H1 (cell line): ENCODE measurements at regions not wholly inside any gene's neighbourhood (a gene's known extent, or its start where the extent isn't known, plus 50 kb on each side); places are given as distances from the start of the nearest gene placed in this dataset.

ENCODE experiments used
- CTCF ChIA-PET: fragments of 300-600 bp; sonication (Branson Sonifier 250); formaldehyde crosslinking; loops from one replicate; lab custom pipeline; 2021; ENCODE audit not compliant: partially characterized antibody; lab: Charles Lee
- POLR2A ChIA-PET: fragments of 300-600 bp; sonication (Branson Sonifier 250); formaldehyde crosslinking; loops from one replicate; lab custom pipeline; 2021; ENCODE audit warnings: inconsistent platforms; ENCODE audit not compliant: partially characterized antibody; lab: Charles Lee
- DNase-seq, 2 experiments: peaks; one replicate each; pipeline versions ENCODE4 v3.0.0 to v3.0.0-alpha.2; 2010 to 2022; ENCODE audit warnings: low spot score in 2 of 2, low read depth in 1 of 2, mixed read lengths in 1 of 2
- FAIRE-seq: peaks from 2 replicates; lab custom pipeline; 2011; peaks lifted over from hg19 to GRCh38; lab: Jason Lieb, UNC
- H2AFZ ChIP-seq: 2 replicates; pipeline ENCODE4 v1.8.1; 2012; ENCODE audit warnings: low read length, inconsistent platforms
- H2AK5ac ChIP-seq: 2 replicates; pipeline ENCODE4 v1.6.1; 2013; ENCODE audit warnings: low read depth, low read length
- H2BK120ac ChIP-seq: replicated peaks from 2 replicates; pipeline ENCODE3; 2013; ENCODE audit warnings: low read depth, low read length, inconsistent platforms
- H2BK12ac ChIP-seq: 2 replicates; pipeline ENCODE4 v1.6.1; 2013; ENCODE audit warnings: low read depth, low read length
- H2BK15ac ChIP-seq: 2 replicates; pipeline ENCODE4 v1.6.1; 2013; ENCODE audit warnings: low read length
- H2BK20ac ChIP-seq: 2 replicates; pipeline ENCODE4 v1.6.1; 2013; ENCODE audit warnings: low read length
- H2BK5ac ChIP-seq: 2 replicates; pipeline ENCODE4 v1.6.1; 2013; ENCODE audit warnings: low read depth, low read length
- H3K14ac ChIP-seq: 2 replicates; pipeline ENCODE4 v1.6.1; 2013; ENCODE audit warnings: inconsistent platforms; ENCODE audit not compliant: insufficient read length
- H3K18ac ChIP-seq: 2 replicates; pipeline ENCODE4 v1.6.1; 2013; ENCODE audit warnings: low read length; ENCODE audit errors: extremely low read depth
- H3K23ac ChIP-seq: 2 replicates; pipeline ENCODE4 v1.6.1; 2013; ENCODE audit warnings: inconsistent platforms; ENCODE audit not compliant: insufficient read length
- H3K23me2 ChIP-seq: 2 replicates; pipeline ENCODE4 v1.6.1; 2013; ENCODE audit warnings: low read depth, low read length
- H3K27ac ChIP-seq: 2 replicates; pipeline ENCODE4 v1.6.1; 2011; ENCODE audit warnings: low read depth, low read length, inconsistent platforms
- H3K27me3 ChIP-seq, 4 experiments: replicated peaks in 1 of 4; 1 replicate in 1 of 4; 2 replicates in 3 of 4; pipeline versions ENCODE4 v1.6.1 to v1.8.1; 2011 to 2013; ENCODE audit warnings: low read length in 3 of 4, mild to moderate bottlenecking in 3 of 4, inconsistent platforms in 2 of 4, mixed read lengths in 2 of 4, moderate library complexity in 1 of 4; ENCODE audit not compliant: control insufficient read depth in 3 of 4, insufficient read depth in 3 of 4; ENCODE audit errors: extremely low read depth in 1 of 4
- H3K36me3 ChIP-seq, 4 experiments: 2 replicates each; pipeline versions ENCODE4 v1.6.1 to v1.8.1; 2011 to 2013; ENCODE audit warnings: mild to moderate bottlenecking in 4 of 4, low read length in 3 of 4, moderate library complexity in 2 of 4, control low read depth in 1 of 4, inconsistent platforms in 1 of 4; ENCODE audit not compliant: insufficient read depth in 4 of 4, control insufficient read depth in 2 of 4
- H3K4ac ChIP-seq: replicated peaks from 2 replicates; pipeline ENCODE3; 2013; ENCODE audit warnings: low read length, low read depth, mixed read lengths, inconsistent platforms; ENCODE audit not compliant: insufficient read length
- H3K4me1 ChIP-seq, 4 experiments: replicated peaks in 1 of 4; 1 replicate in 1 of 4; 2 replicates in 3 of 4; pipeline versions ENCODE4 v1.6.1 to v1.8.1; 2011 to 2013; ENCODE audit warnings: low read length in 3 of 4, inconsistent platforms in 2 of 4, mixed read lengths in 1 of 4; ENCODE audit not compliant: insufficient read depth in 4 of 4, control insufficient read depth in 3 of 4
- H3K4me2 ChIP-seq, 2 experiments: 2 replicates each; pipeline versions ENCODE4 v1.6.1 to v1.8.1; 2011 to 2013; ENCODE audit warnings: low read depth in 2 of 2, low read length in 2 of 2, control low read depth in 1 of 2, inconsistent platforms in 1 of 2, mild to moderate bottlenecking in 1 of 2; ENCODE audit not compliant: insufficient read depth in 1 of 2
- H3K4me3 ChIP-seq, 4 experiments: fragments of 200-600, 300-600 bp in 1 of 4; sonication (generic), shearing (Covaris generic), sonication (Bioruptor Twin) in 1 of 4; 2 replicates each; pipeline versions ENCODE4 v1.5.1 to v1.8.1; 2011 to 2016; ENCODE audit warnings: low read length in 4 of 4, low read depth in 3 of 4, control low read depth in 2 of 4, inconsistent platforms in 2 of 4, mild to moderate bottlenecking in 2 of 4, mixed read lengths in 1 of 4, moderate library complexity in 1 of 4; ENCODE audit not compliant: insufficient read depth in 2 of 4; ENCODE audit errors: extremely low read depth in 1 of 4
- H3K56ac ChIP-seq: replicated peaks from 2 replicates; pipeline ENCODE3; 2013; ENCODE audit warnings: low read depth, mild to moderate bottlenecking, mixed read lengths, low read length, inconsistent platforms; ENCODE audit not compliant: insufficient read length
- H3K79me1 ChIP-seq: 2 replicates; pipeline ENCODE4 v1.6.1; 2013; ENCODE audit warnings: low read depth, low read length, control low read depth
- H3K79me2 ChIP-seq, 2 experiments: 2 replicates each; pipeline versions ENCODE4 v1.6.1 to v1.8.1; 2012 to 2013; ENCODE audit warnings: low read length in 2 of 2, mild to moderate bottlenecking in 2 of 2, inconsistent platforms in 1 of 2; ENCODE audit not compliant: insufficient read depth in 2 of 2, control insufficient read depth in 1 of 2
- H3K9ac ChIP-seq, 4 experiments: replicated peaks in 1 of 4; 1 replicate in 1 of 4; 2 replicates in 3 of 4; pipeline versions ENCODE4 v1.6.1 to v1.8.1; 2011 to 2013; ENCODE audit warnings: low read depth in 3 of 4, low read length in 3 of 4, control low read depth in 2 of 4, mild to moderate bottlenecking in 2 of 4, moderate library complexity in 2 of 4, inconsistent platforms in 1 of 4; ENCODE audit errors: extremely low read depth in 1 of 4
- H3K9me3 ChIP-seq, 2 experiments: 2 replicates each; pipeline versions ENCODE4 v1.6.1 to v1.8.1; 2012 to 2013; ENCODE audit warnings: mild to moderate bottlenecking in 2 of 2, moderate library complexity in 2 of 2, control low read depth in 1 of 2, inconsistent platforms in 1 of 2, low read depth in 1 of 2, low read length in 1 of 2, mixed read lengths in 1 of 2; ENCODE audit not compliant: insufficient read depth in 2 of 2
- H4K20me1 ChIP-seq, 2 experiments: replicated peaks in 1 of 2; 2 replicates each; pipeline versions ENCODE3 to v1.8.1; 2011 to 2013; ENCODE audit warnings: inconsistent platforms in 2 of 2, low read length in 2 of 2, mild to moderate bottlenecking in 1 of 2; ENCODE audit not compliant: insufficient read depth in 2 of 2, control insufficient read depth in 1 of 2
- H4K5ac ChIP-seq: 2 replicates; pipeline ENCODE4 v1.6.1; 2013; ENCODE audit warnings: low read length, low read depth, mixed read lengths, inconsistent platforms; ENCODE audit not compliant: insufficient read length
- H4K8ac ChIP-seq: 2 replicates; pipeline ENCODE4 v1.8.0; 2013; ENCODE audit warnings: mild to moderate bottlenecking, moderate library complexity, low read length, inconsistent platforms; ENCODE audit not compliant: insufficient read depth; ENCODE audit errors: extremely low read depth
- H4K91ac ChIP-seq: replicated peaks from 2 replicates; pipeline ENCODE3; 2013; ENCODE audit warnings: low read length, mixed read lengths, inconsistent platforms; ENCODE audit not compliant: insufficient read length
- ASH2L ChIP-seq: fragments of 200-600, 300-600 bp; sonication (generic); IDR thresholded peaks from one replicate; pipeline ENCODE4 v1.7.1; 2017; ENCODE audit warnings: low read length
- CHD2 ChIP-seq: IDR thresholded peaks from 2 replicates; pipeline ENCODE4 v1.6.1; 2012; ENCODE audit warnings: low read length, improper control_type of control experiment
- EZH2 ChIP-seq: fragments of 200-600 bp; sonication (generic); IDR thresholded peaks from 2 replicates; pipeline ENCODE4 v1.7.1; 2012; ENCODE audit warnings: low read depth, mild to moderate bottlenecking, moderate library complexity, low read length, inconsistent platforms; ENCODE audit not compliant: severe bottlenecking
- HDAC2 ChIP-seq, 2 experiments: fragments of 300-600 bp in 1 of 2; sonication (generic) in 1 of 2; IDR thresholded peaks; 2 replicates each; pipeline ENCODE4 v1.6.1; 2011 to 2012; ENCODE audit warnings: low read depth in 2 of 2, low read length in 2 of 2, mild to moderate bottlenecking in 2 of 2, moderate library complexity in 2 of 2, borderline replicate concordance in 1 of 2, inconsistent platforms in 1 of 2
- POU5F1 ChIP-seq: IDR thresholded peaks from 2 replicates; pipeline ENCODE4 v1.6.1; 2011; ENCODE audit warnings: low read depth, mild to moderate bottlenecking, low read length, moderate library complexity
- SIX5 ChIP-seq: IDR thresholded peaks from 2 replicates; pipeline ENCODE4 v1.6.1; 2011; ENCODE audit warnings: mild to moderate bottlenecking, low read depth, low read length
- SP1 ChIP-seq: IDR thresholded peaks from 2 replicates; pipeline ENCODE4 v1.6.1; 2011; ENCODE audit warnings: low read depth, low read length
- TAF7 ChIP-seq: optimal IDR thresholded peaks from 2 replicates; pipeline ENCODE3; 2011; ENCODE audit warnings: low read depth, mild to moderate bottlenecking, inconsistent platforms, low read length, moderate library complexity, borderline replicate concordance
- YY1 ChIP-seq: IDR thresholded peaks from 2 replicates; pipeline ENCODE4 v1.6.1; 2011; ENCODE audit warnings: low read depth, mild to moderate bottlenecking, low read length
- WGBS, 2 experiments: shearing (Covaris generic) in 1 of 2; methylation state at CpG; one replicate each; pipeline versions ENCODE4 v1.1.6 to v1.1.7; 2013 to 2015; ENCODE audit warnings: low lambda C conversion rate in 2 of 2, mixed read lengths in 2 of 2, inconsistent platforms in 1 of 2, low coverage in 1 of 2, missing lambda C conversion rate in 1 of 2; ENCODE audit not compliant: insufficient replicate concordance in 2 of 2, insufficient coverage in 1 of 2, insufficient read length in 1 of 2; ENCODE audit errors: extremely low coverage in 1 of 2, missing lambda C conversion rate in 1 of 2; 5-methylcytosine and 5-hydroxymethylcytosine counted together
- TF ChIP-seq, protein P1 (sequence below): IDR thresholded peaks from 2 replicates; pipeline ENCODE4 v1.6.1; 2011; ENCODE audit warnings: low read depth, mild to moderate bottlenecking, low read length; ENCODE audit not compliant: insufficient read depth
- TF ChIP-seq, protein P2 (sequence below): IDR thresholded peaks from 2 replicates; pipeline ENCODE4 v1.6.1; 2012; ENCODE audit warnings: low read length, inconsistent platforms

DNA sequence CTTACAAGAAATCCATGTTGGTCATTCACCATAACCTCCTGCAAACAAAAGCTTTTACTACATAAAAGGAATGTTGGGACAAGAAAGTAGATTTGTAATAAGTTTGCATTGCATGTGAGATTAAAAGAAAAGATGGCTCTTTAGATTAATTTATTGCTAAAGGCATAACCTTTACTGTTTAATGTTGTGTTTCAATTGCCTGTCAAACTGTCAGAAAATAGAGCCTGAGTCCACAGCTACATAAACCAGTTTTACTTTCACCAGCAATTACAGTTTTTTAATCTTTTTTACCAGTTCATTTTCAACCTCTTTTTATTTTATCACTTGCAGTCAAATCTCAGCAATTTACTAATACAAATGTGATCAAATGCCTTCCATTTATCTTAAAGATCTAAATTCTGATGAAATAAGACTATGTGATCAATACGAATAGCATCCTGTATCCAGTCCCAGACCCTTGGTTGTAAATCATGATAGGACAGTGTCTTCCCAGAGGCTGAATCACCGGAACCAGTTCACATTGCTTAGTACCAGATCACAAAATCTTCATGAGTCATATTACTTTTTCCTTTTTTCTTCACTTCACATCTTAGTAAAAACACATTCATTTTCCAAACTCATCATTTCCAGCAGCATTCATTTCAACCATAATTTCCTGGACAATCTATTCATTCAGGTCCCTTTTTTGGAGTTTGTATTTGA lies 95.4 kb upstream of the FRG1 start:
- H3K9ac ChIP-seq: no peak overlapping the region
- H4K8ac ChIP-seq: no peak overlapping the region
- CTCF ChIA-PET: no interaction called here
- H3K4me2 ChIP-seq: no peak overlapping the region
- no peak overlapping the region for H3K4me3 ChIP-seq
- H3K27me3 ChIP-seq: no peaks in the 10 kb centered on the region
- POLR2A ChIA-PET: no interaction called here
- H2BK5ac ChIP-seq: no peak overlapping the region
- no peak overlapping the region for H4K91ac ChIP-seq
- 92% methylated on average over 2 of the region's 2 CpGs; no CpG with 5 or more reads in 1 of the 2 experiments for WGBS, 2 experiments
- no peaks in the 10 kb centered on the region for H4K20me1 ChIP-seq
- no peak overlapping the region for H2BK12ac ChIP-seq
- H3K23ac ChIP-seq: no peak overlapping the region
- H3K79me1 ChIP-seq: no peaks in the 10 kb centered on the region
- H3K27ac ChIP-seq: no peak overlapping the region
- no peak overlapping the region for H2BK120ac ChIP-seq
- no peaks in the 10 kb centered on the region; the same call in 1 of the 2 replicates for H3K23me2 ChIP-seq
- no peak overlapping the region for H4K5ac ChIP-seq
- H3K18ac ChIP-seq: no peak overlapping the region
- DNase-seq (no peak), FAIRE-seq (no peak)
- H3K4me1 ChIP-seq: peaks cover 0 to 3% (median 0%) of the 10 kb centered on the region in 4 experiments; a peak in 2 of 7 replicates
- no peak overlapping the region for H2BK15ac ChIP-seq
- H2AK5ac ChIP-seq: no peak overlapping the region
- no peak overlapping the region for H3K14ac ChIP-seq
- H3K4ac ChIP-seq: no peak overlapping the region
- no peaks in the 10 kb centered on the region for H3K36me3 ChIP-seq
- H3K56ac ChIP-seq: no peak overlapping the region
- H2BK20ac ChIP-seq: no peak overlapping the region
- no peaks in the 10 kb centered on the region for H3K79me2 ChIP-seq
- peaks cover 0 to 17% of the 10 kb centered on the region in 2 experiments; a peak in 2 of 4 replicates for H3K9me3 ChIP-seq
- no peak overlapping the region for H2AFZ ChIP-seq
- TF ChIP-seq POU5F1 (no peak), SIX5 (no peak), ASH2L (no peak), CHD2 (no peak), TAF7 (no peak), YY1 (no peak), HDAC2 (IDR thresholded peaks at IDR 0.05; ENCODE audit: borderline replicate concordance in 1 of 2, low read depth in 2 of 2, low read length in 2 of 2) (no peak), EZH2 (no peak), SP1 (no peak)
- TF ChIP-seq, protein P1, sequence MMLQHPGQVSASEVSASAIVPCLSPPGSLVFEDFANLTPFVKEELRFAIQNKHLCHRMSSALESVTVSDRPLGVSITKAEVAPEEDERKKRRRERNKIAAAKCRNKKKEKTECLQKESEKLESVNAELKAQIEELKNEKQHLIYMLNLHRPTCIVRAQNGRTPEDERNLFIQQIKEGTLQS: no peak
- TF ChIP-seq, protein P2, sequence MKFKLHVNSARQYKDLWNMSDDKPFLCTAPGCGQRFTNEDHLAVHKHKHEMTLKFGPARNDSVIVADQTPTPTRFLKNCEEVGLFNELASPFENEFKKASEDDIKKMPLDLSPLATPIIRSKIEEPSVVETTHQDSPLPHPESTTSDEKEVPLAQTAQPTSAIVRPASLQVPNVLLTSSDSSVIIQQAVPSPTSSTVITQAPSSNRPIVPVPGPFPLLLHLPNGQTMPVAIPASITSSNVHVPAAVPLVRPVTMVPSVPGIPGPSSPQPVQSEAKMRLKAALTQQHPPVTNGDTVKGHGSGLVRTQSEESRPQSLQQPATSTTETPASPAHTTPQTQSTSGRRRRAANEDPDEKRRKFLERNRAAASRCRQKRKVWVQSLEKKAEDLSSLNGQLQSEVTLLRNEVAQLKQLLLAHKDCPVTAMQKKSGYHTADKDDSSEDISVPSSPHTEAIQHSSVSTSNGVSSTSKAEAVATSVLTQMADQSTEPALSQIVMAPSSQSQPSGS: no peak
